ENCODE measurements at regions not wholly inside any gene's neighbourhood (a gene's known extent, or its start where the extent isn't known, plus 50 kb on each side); places are given as distances from the start of the nearest gene placed in this dataset.

- H2BK5ac ChIP-seq (ENCODE audit: low read depth, low read length, poor library complexity, severe bottlenecking): no peak overlapping the region
- no peak overlapping the region for H2BK15ac ChIP-seq (ENCODE audit: low read depth, poor library complexity, severe bottlenecking)
- H4K91ac ChIP-seq (ENCODE audit: low read length): no peak overlapping the region
- no peak overlapping the region for H3K4me2 ChIP-seq (ENCODE audit: low read length, poor library complexity, severe bottlenecking)
- H3K4ac ChIP-seq (ENCODE audit: low read depth in 1 of 2, low read length in 2 of 2): no peak overlapping the region
- H3K9me3 ChIP-seq (ENCODE audit: control insufficient read depth, low read length): no peaks in the 10 kb centered on the region
- no peak overlapping the region for H3K14ac ChIP-seq (ENCODE audit: low read length in 2 of 2)
- H3K23ac ChIP-seq (ENCODE audit: low read length in 2 of 2): no peak overlapping the region
- 77% methylated on average over 1 of the region's 3 CpGs for WGBS
- H3K9ac ChIP-seq (ENCODE audit: low read length): no peak overlapping the region
- H3K4me1 ChIP-seq (ENCODE audit: control insufficient read depth, insufficient read depth, low read depth, low read length): peaks cover 2% of the 10 kb centered on the region
- no peak overlapping the region for H2BK12ac ChIP-seq (ENCODE audit: low read length in 2 of 2)
- no peak overlapping the region for H4K8ac ChIP-seq (ENCODE audit: low read length)
- no peaks in the 10 kb centered on the region for H3K79me1 ChIP-seq (replicated peaks; ENCODE audit: low read length, poor library complexity, severe bottlenecking)
- no peak overlapping the region for H3K4me3 ChIP-seq (ENCODE audit: insufficient read depth in 1 of 2, low read depth in 1 of 2, low read length in 2 of 2)
- H3K27ac ChIP-seq (ENCODE audit: low read length, poor library complexity, severe bottlenecking): no peak overlapping the region
- no peak overlapping the region for H3K18ac ChIP-seq (ENCODE audit: low read depth in 1 of 2, low read length in 2 of 2)
- H2BK120ac ChIP-seq (ENCODE audit: low read depth, low read length): no peak overlapping the region
- no peak overlapping the region for H2AFZ ChIP-seq (ENCODE audit: low read depth, low read length)
- no peaks in the 10 kb centered on the region for H3K36me3 ChIP-seq (ENCODE audit: control insufficient read depth in 1 of 2, insufficient read depth in 2 of 2, low read depth in 1 of 2, low read length in 2 of 2)
- H2AK5ac ChIP-seq (ENCODE audit: low read length, severe bottlenecking): no peak overlapping the region
- no peaks in the 10 kb centered on the region for H3K27me3 ChIP-seq (ENCODE audit: control insufficient read depth in 1 of 2, insufficient read depth in 1 of 2, low read length in 2 of 2)
- DNase-seq: no peak
Observed at GRCh38 chr9:31520301-31521085, 864.0 kb upstream of the ACO1 start.

- H3K27ac ChIP-seq (ENCODE audit: low read length, poor library complexity, severe bottlenecking): no peak overlapping the region
- H3K4me1 ChIP-seq (ENCODE audit: control insufficient read depth, insufficient read depth, low read depth, low read length): no peaks in the 10 kb centered on the region
- H4K91ac ChIP-seq (ENCODE audit: low read length): no peak overlapping the region
- H3K4me2 ChIP-seq (ENCODE audit: low read length, poor library complexity, severe bottlenecking): no peak overlapping the region
- 59% methylated on average over 1 of the region's 2 CpGs for WGBS
- DNase-seq: peak; percentile 52
- no peak overlapping the region for H3K4me3 ChIP-seq (ENCODE audit: insufficient read depth in 1 of 2, low read depth in 1 of 2, low read length in 2 of 2)
- no peak overlapping the region for H2AK5ac ChIP-seq (ENCODE audit: low read length, severe bottlenecking)
- H3K4ac ChIP-seq (ENCODE audit: low read depth in 1 of 2, low read length in 2 of 2): no peak overlapping the region
- no peaks in the 10 kb centered on the region for H3K9me3 ChIP-seq (ENCODE audit: control insufficient read depth, low read length)
- no peak overlapping the region for H3K18ac ChIP-seq (ENCODE audit: low read depth in 1 of 2, low read length in 2 of 2)
- no peak overlapping the region for H2BK15ac ChIP-seq (ENCODE audit: low read depth, poor library complexity, severe bottlenecking)
- H3K9ac ChIP-seq (ENCODE audit: low read length): no peak overlapping the region
- H2AFZ ChIP-seq (ENCODE audit: low read depth, low read length): no peak overlapping the region
- H4K8ac ChIP-seq (ENCODE audit: low read length): no peak overlapping the region
- no peak overlapping the region for H3K14ac ChIP-seq (ENCODE audit: low read length in 2 of 2)
- no peaks in the 10 kb centered on the region for H3K79me1 ChIP-seq (replicated peaks; ENCODE audit: low read length, poor library complexity, severe bottlenecking)
- H2BK120ac ChIP-seq (ENCODE audit: low read depth, low read length): no peak overlapping the region
- no peaks in the 10 kb centered on the region for H3K27me3 ChIP-seq (ENCODE audit: control insufficient read depth in 1 of 2, insufficient read depth in 1 of 2, low read length in 2 of 2)
- H2BK5ac ChIP-seq (ENCODE audit: low read depth, low read length, poor library complexity, severe bottlenecking): no peak overlapping the region
- no peaks in the 10 kb centered on the region for H3K36me3 ChIP-seq (ENCODE audit: control insufficient read depth in 1 of 2, insufficient read depth in 2 of 2, low read depth in 1 of 2, low read length in 2 of 2)
- no peak overlapping the region for H3K23ac ChIP-seq (ENCODE audit: low read length in 2 of 2)
- no peak overlapping the region for H2BK12ac ChIP-seq (ENCODE audit: low read length in 2 of 2)
Observed at GRCh38 chr9:31535651-31536050, 848.8 kb upstream of the ACO1 start.

DNA sequence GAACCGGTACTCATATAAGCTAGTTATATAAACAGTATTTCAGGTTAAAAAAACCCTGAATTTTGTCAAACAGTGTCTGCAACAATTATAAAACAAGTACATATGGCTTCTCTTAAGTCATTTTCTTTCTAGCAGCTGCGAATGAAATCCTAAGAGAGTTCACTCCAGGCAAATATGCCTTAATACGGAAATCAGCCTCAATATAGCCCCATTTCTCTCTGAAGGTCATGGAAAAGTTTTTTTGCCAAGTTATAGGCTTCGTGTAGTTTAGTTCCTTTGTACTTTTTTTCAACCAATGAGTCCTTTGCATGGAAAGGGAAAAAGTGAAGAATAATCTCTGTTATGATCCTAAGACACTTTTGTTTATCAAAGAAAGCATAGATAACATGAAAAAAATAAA lies 848.0 kb upstream of the ACO1 start:
- H2BK12ac ChIP-seq (ENCODE audit: low read length in 2 of 2): no peak overlapping the region
- no peak overlapping the region for H3K4me2 ChIP-seq (ENCODE audit: low read length, poor library complexity, severe bottlenecking)
- H3K36me3 ChIP-seq (ENCODE audit: control insufficient read depth in 1 of 2, insufficient read depth in 2 of 2, low read depth in 1 of 2, low read length in 2 of 2): no peaks in the 10 kb centered on the region
- H2BK15ac ChIP-seq (ENCODE audit: low read depth, poor library complexity, severe bottlenecking): no peak overlapping the region
- no peak overlapping the region for H2AFZ ChIP-seq (ENCODE audit: low read depth, low read length)
- no peak overlapping the region for H3K14ac ChIP-seq (ENCODE audit: low read length in 2 of 2)
- no peak overlapping the region for H2BK120ac ChIP-seq (ENCODE audit: low read depth, low read length)
- no peak overlapping the region for H4K91ac ChIP-seq (ENCODE audit: low read length)
- 76% methylated on average over 2 of the region's 4 CpGs for WGBS
- no peak overlapping the region for H2AK5ac ChIP-seq (ENCODE audit: low read length, severe bottlenecking)
- H3K27ac ChIP-seq (ENCODE audit: low read length, poor library complexity, severe bottlenecking): no peak overlapping the region
- no peak overlapping the region for H4K8ac ChIP-seq (ENCODE audit: low read length)
- H3K23ac ChIP-seq (ENCODE audit: low read length in 2 of 2): no peak overlapping the region
- no peaks in the 10 kb centered on the region for H3K4me1 ChIP-seq (ENCODE audit: control insufficient read depth, insufficient read depth, low read depth, low read length)
- H3K4ac ChIP-seq (ENCODE audit: low read depth in 1 of 2, low read length in 2 of 2): no peak overlapping the region
- H3K18ac ChIP-seq (ENCODE audit: low read depth in 1 of 2, low read length in 2 of 2): no peak overlapping the region
- H3K9ac ChIP-seq (ENCODE audit: low read length): no peak overlapping the region
- no peak for DNase-seq
- H3K27me3 ChIP-seq (ENCODE audit: control insufficient read depth in 1 of 2, insufficient read depth in 1 of 2, low read length in 2 of 2): no peaks in the 10 kb centered on the region
- no peaks in the 10 kb centered on the region for H3K9me3 ChIP-seq (ENCODE audit: control insufficient read depth, low read length)
- no peak overlapping the region for H3K4me3 ChIP-seq (ENCODE audit: insufficient read depth in 1 of 2, low read depth in 1 of 2, low read length in 2 of 2)
- H3K79me1 ChIP-seq (replicated peaks; ENCODE audit: low read length, poor library complexity, severe bottlenecking): no peaks in the 10 kb centered on the region
- no peak overlapping the region for H2BK5ac ChIP-seq (ENCODE audit: low read depth, low read length, poor library complexity, severe bottlenecking)

DNA sequence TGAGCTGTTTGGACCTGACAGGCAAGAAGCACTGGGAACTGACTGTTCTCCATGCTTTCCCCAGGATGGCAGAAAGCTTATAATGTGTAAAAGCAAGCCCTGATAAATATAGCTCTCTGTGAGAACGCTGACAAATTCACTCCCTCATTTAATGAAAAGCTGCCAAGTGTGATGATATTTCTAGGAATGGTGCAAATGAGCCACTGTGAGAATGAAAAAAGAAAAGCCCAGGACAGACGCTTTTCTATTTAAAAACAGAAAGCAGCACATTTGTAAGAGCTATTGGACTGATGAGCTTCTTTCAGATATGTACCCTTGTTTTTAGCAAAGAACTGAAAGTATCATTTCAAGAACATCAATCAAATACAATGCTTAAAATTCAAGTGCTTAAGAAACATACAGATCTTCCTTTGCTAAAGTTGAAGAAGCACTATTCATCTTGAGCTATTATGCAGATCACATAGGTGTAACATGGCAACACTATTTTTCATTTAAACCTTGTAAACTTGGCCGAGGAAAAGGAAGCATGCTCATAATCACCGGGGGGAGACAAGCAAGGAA lies 842.6 kb upstream of the ACO1 start:
- Histone ChIP-seq H3K27me3 (ENCODE audit: control insufficient read depth in 1 of 2, insufficient read depth in 1 of 2, low read length in 2 of 2) (no peaks in the 10 kb centered on the region), H2BK15ac (ENCODE audit: low read depth, poor library complexity, severe bottlenecking) (no peak overlapping the region), H3K18ac (ENCODE audit: low read depth in 1 of 2, low read length in 2 of 2) (peak overlapping the region in 1 of 2 experiments; percentile 5), H3K4me2 (ENCODE audit: low read length, poor library complexity, severe bottlenecking) (no peak overlapping the region), H3K4ac (ENCODE audit: low read depth in 1 of 2, low read length in 2 of 2) (no peak overlapping the region), H3K4me1 (ENCODE audit: control insufficient read depth, insufficient read depth, low read depth, low read length) (no peaks in the 10 kb centered on the region), H3K27ac (ENCODE audit: low read length, poor library complexity, severe bottlenecking) (no peak overlapping the region), H4K8ac (ENCODE audit: low read length) (no peak overlapping the region), H3K9me3 (ENCODE audit: control insufficient read depth, low read length) (no peaks in the 10 kb centered on the region), H2AFZ (ENCODE audit: low read depth, low read length) (no peak overlapping the region), H2BK12ac (ENCODE audit: low read length in 2 of 2) (no peak overlapping the region), H3K23ac (ENCODE audit: low read length in 2 of 2) (no peak overlapping the region), H2BK120ac (ENCODE audit: low read depth, low read length) (no peak overlapping the region), H3K9ac (ENCODE audit: low read length) (no peak overlapping the region), H3K79me1 (replicated peaks; ENCODE audit: low read length, poor library complexity, severe bottlenecking) (no peaks in the 10 kb centered on the region), H2BK5ac (ENCODE audit: low read depth, low read length, poor library complexity, severe bottlenecking) (no peak overlapping the region), H3K4me3 (ENCODE audit: insufficient read depth in 1 of 2, low read depth in 1 of 2, low read length in 2 of 2) (peak overlapping the region in 1 of 2 experiments; percentile 3), H3K36me3 (ENCODE audit: control insufficient read depth in 1 of 2, insufficient read depth in 2 of 2, low read depth in 1 of 2, low read length in 2 of 2) (no peaks in the 10 kb centered on the region), H2AK5ac (ENCODE audit: low read length, severe bottlenecking) (no peak overlapping the region), H3K14ac (ENCODE audit: low read length in 2 of 2) (no peak overlapping the region), H4K91ac (ENCODE audit: low read length) (no peak overlapping the region)
- no peak for DNase-seq
- WGBS: 67% methylated on average over 1 of the region's 4 CpGs
